H9 (cell line): ENCODE measurements at regions not wholly inside any gene's neighbourhood (a gene's known extent, or its start where the extent isn't known, plus 50 kb on each side); places are given as distances from the start of the nearest gene placed in this dataset.

Experiments
- DNase-seq: peaks from one replicate; pipeline ENCODE4 v3.0.0-alpha.2; 2017
- H2AFZ ChIP-seq: one replicate; pipeline ENCODE4 v1.6.1; 2013; ENCODE audit warnings: mild to moderate bottlenecking, low read length, control low read depth, moderate library complexity
- H2AK5ac ChIP-seq: 2 replicates; pipeline ENCODE4 v1.6.1; 2013; ENCODE audit warnings: low read length, control low read depth, mixed read lengths; ENCODE audit not compliant: insufficient read length
- H2BK120ac ChIP-seq: one replicate; pipeline ENCODE4 v1.6.1; 2013; ENCODE audit warnings: low read depth, mild to moderate bottlenecking, low read length, control low read depth, inconsistent platforms; ENCODE audit not compliant: poor library complexity, severe bottlenecking
- H2BK12ac ChIP-seq: 2 replicates; pipeline ENCODE4 v1.6.1; 2013; ENCODE audit warnings: low read length, control low read depth, mixed read lengths, low read depth; ENCODE audit not compliant: insufficient read length
- H2BK15ac ChIP-seq: 2 replicates; pipeline ENCODE4 v1.6.1; 2013; ENCODE audit warnings: low read depth, low read length, control low read depth
- H2BK20ac ChIP-seq: one replicate; pipeline ENCODE4 v1.6.1; 2013; ENCODE audit warnings: low read depth, mild to moderate bottlenecking, low read length, control low read depth, inconsistent platforms; ENCODE audit not compliant: poor library complexity, severe bottlenecking
- H2BK5ac ChIP-seq: 2 replicates; pipeline ENCODE4 v1.6.1; 2013; ENCODE audit warnings: low read length, control low read depth, mixed read lengths; ENCODE audit not compliant: insufficient read length
- H3K14ac ChIP-seq: 2 replicates; pipeline ENCODE4 v1.6.1; 2013; ENCODE audit warnings: low read length, control low read depth; ENCODE audit not compliant: insufficient read depth
- H3K18ac ChIP-seq: 2 replicates; pipeline ENCODE4 v1.6.1; 2013; ENCODE audit warnings: low read depth, mild to moderate bottlenecking, mixed read lengths, low read length, control low read depth; ENCODE audit not compliant: insufficient read length
- H3K23ac ChIP-seq: 2 replicates; pipeline ENCODE4 v1.6.1; 2013; ENCODE audit warnings: low read length, control low read depth, mixed read lengths, low read depth; ENCODE audit not compliant: insufficient read length
- H3K23me2 ChIP-seq: 2 replicates; pipeline ENCODE4 v1.6.1; 2013; ENCODE audit warnings: low read depth, mild to moderate bottlenecking, mixed read lengths, low read length, control low read depth; ENCODE audit not compliant: insufficient read length, poor library complexity, severe bottlenecking
- H3K27ac ChIP-seq: 2 replicates; pipeline ENCODE4 v1.5.1; 2013; ENCODE audit warnings: low read length, control low read depth, mixed read lengths, low read depth; ENCODE audit not compliant: insufficient read length
- H3K27me3 ChIP-seq: 2 replicates; pipeline ENCODE4 v1.6.1; 2013; ENCODE audit warnings: low read length, control low read depth, inconsistent platforms; ENCODE audit not compliant: insufficient read depth
- H3K4ac ChIP-seq: 2 replicates; pipeline ENCODE4 v1.6.1; 2013; ENCODE audit warnings: low read depth, mild to moderate bottlenecking, control low read depth, inconsistent platforms, low read length, moderate library complexity
- H3K4me1 ChIP-seq: 2 replicates; pipeline ENCODE4 v1.6.1; 2013; ENCODE audit warnings: low read length, control low read depth, inconsistent platforms; ENCODE audit not compliant: insufficient read depth
- H3K4me2 ChIP-seq: 2 replicates; pipeline ENCODE4 v1.6.1; 2013; ENCODE audit warnings: low read length, control low read depth, mixed read lengths; ENCODE audit not compliant: insufficient read length, insufficient read depth
- H3K56ac ChIP-seq: 2 replicates; pipeline ENCODE4 v1.6.1; 2013; ENCODE audit warnings: low read depth, mild to moderate bottlenecking, mixed read lengths, low read length, control low read depth; ENCODE audit not compliant: insufficient read length
- H3K79me1 ChIP-seq: 2 replicates; pipeline ENCODE4 v1.6.1; 2013; ENCODE audit warnings: low read depth, mild to moderate bottlenecking, moderate library complexity, low read length, control low read depth, inconsistent platforms; ENCODE audit not compliant: insufficient read depth, poor library complexity, severe bottlenecking
- H3K79me2 ChIP-seq: 2 replicates; pipeline ENCODE4 v1.6.1; 2013; ENCODE audit warnings: low read length, control low read depth, inconsistent platforms; ENCODE audit not compliant: insufficient read depth
- H3K9ac ChIP-seq: 2 replicates; pipeline ENCODE4 v1.6.1; 2013; ENCODE audit warnings: low read length, control low read depth, mixed read lengths; ENCODE audit not compliant: insufficient read length; ENCODE audit errors: extremely low read depth
- H3K9me3 ChIP-seq: one replicate; pipeline ENCODE4 v1.6.1; 2013; ENCODE audit warnings: low read depth, low read length, inconsistent platforms; ENCODE audit not compliant: control insufficient read depth
- H3T11ph ChIP-seq: one replicate; pipeline ENCODE4 v1.6.1; 2013; ENCODE audit warnings: mild to moderate bottlenecking, low read length, control low read depth, inconsistent platforms
- H4K20me1 ChIP-seq: one replicate; pipeline ENCODE4 v1.6.1; 2013; ENCODE audit not compliant: control insufficient read depth, insufficient read length, insufficient read depth
- H4K5ac ChIP-seq: 2 replicates; pipeline ENCODE4 v1.6.1; 2013; ENCODE audit warnings: low read depth, mild to moderate bottlenecking, mixed read lengths, low read length, control low read depth; ENCODE audit not compliant: insufficient read length
- H4K8ac ChIP-seq: replicated peaks from 2 replicates; pipeline ENCODE4 v1.6.1; 2013; ENCODE audit warnings: low read length, control low read depth, mixed read lengths, low read depth; ENCODE audit not compliant: insufficient read length
- H4K91ac ChIP-seq: 2 replicates; pipeline ENCODE4 v1.6.1; 2013; ENCODE audit warnings: low read depth, mild to moderate bottlenecking, moderate library complexity, mixed read lengths, low read length, control low read depth; ENCODE audit not compliant: insufficient read length
- H3K27ac Mint-ChIP-seq, 3 experiments: 2 replicates in 2 of 3; 3 replicates in 1 of 3; pipeline ENCODE4 v1.8.0; 2020 to 2021; ENCODE audit warnings: mixed read lengths in 3 of 3, mild to moderate bottlenecking in 1 of 3, moderate library complexity in 1 of 3
- H3K27me3 Mint-ChIP-seq: 2 replicates; pipeline ENCODE4 v1.8.0; 2021; ENCODE audit warnings: low read depth, mild to moderate bottlenecking, moderate library complexity, mixed read lengths
- H3K36me3 Mint-ChIP-seq, 3 experiments: 2 replicates in 2 of 3; 3 replicates in 1 of 3; pipeline ENCODE4 v1.8.0; 2020 to 2021; ENCODE audit warnings: low read depth in 3 of 3, mixed read lengths in 3 of 3; ENCODE audit not compliant: insufficient read depth in 1 of 3
- H3K4me1 Mint-ChIP-seq, 2 experiments: 2 replicates each; pipeline ENCODE4 v1.8.0; 2020; ENCODE audit warnings: mixed read lengths in 2 of 2
- H3K4me3 Mint-ChIP-seq, 2 experiments: 2 replicates in 1 of 2; 3 replicates in 1 of 2; pipeline ENCODE4 v1.8.0; 2020 to 2021; ENCODE audit warnings: mild to moderate bottlenecking in 2 of 2, mixed read lengths in 2 of 2, moderate library complexity in 1 of 2
- H3K9me3 Mint-ChIP-seq, 2 experiments: 2 replicates in 1 of 2; 3 replicates in 1 of 2; pipeline ENCODE4 v1.8.0; 2020; ENCODE audit warnings: mild to moderate bottlenecking in 2 of 2, mixed read lengths in 2 of 2, moderate library complexity in 1 of 2
- CTCF ChIP-seq: fragments of 200-600 bp; sonication (generic); conservative IDR thresholded peaks from 3 replicates; pipeline ENCODE4 v1.8.0; 2021; ENCODE audit warnings: antibody characterized with exemption, mild to moderate bottlenecking
- WGBS: extraction: QIAGEN DNeasy Blood & Tissue Kit; methylation state at CpG from one replicate; pipeline ENCODE4 v1.1.7; 2013; ENCODE audit warnings: missing lambda C conversion rate, low lambda C conversion rate, mixed read lengths; ENCODE audit not compliant: insufficient read length; ENCODE audit errors: extremely low coverage; 5-methylcytosine and 5-hydroxymethylcytosine counted together

- no peak overlapping the region for H3K18ac ChIP-seq
- peaks cover 11 to 15% of the 10 kb centered on the region in 2 experiments for H3K4me1 Mint-ChIP-seq
- H3T11ph ChIP-seq = no peak overlapping the region
- no CpG with 5 or more reads among the region's 12 CpGs for WGBS
- H3K4me1 ChIP-seq = 0 out of 2 replicates have a peak, but pooled peaks cover 3% of the 10 kb centered on the region
- no peak overlapping the region for H4K5ac ChIP-seq
- no peak overlapping the region for H4K8ac ChIP-seq
- no peak overlapping the region for H3K14ac ChIP-seq
- H3K9me3 ChIP-seq = no peaks in the 10 kb centered on the region
- no peak overlapping the region for H2BK15ac ChIP-seq
- H3K4me2 ChIP-seq = peak overlapping the region; percentile 9
- no peaks in the 10 kb centered on the region for H4K20me1 ChIP-seq
- no peaks in the 10 kb centered on the region for H3K27me3 ChIP-seq
- peak overlapping the region; percentile 61 to 85 (median 84); a peak in 4 of 7 replicates for H3K27ac Mint-ChIP-seq
- H3K36me3 Mint-ChIP-seq = peaks cover 0 to 5% (median 2%) of the 10 kb centered on the region in 3 experiments; a peak in 2 of 7 replicates
- H3K4me3 Mint-ChIP-seq = no peak overlapping the region
- no peak overlapping the region for H2BK20ac ChIP-seq
- H3K23ac ChIP-seq = no peak overlapping the region
- peak; percentile 41 for DNase-seq
- no peak overlapping the region for H2BK120ac ChIP-seq
- H3K9me3 Mint-ChIP-seq = peaks cover 3 to 7% of the 10 kb centered on the region in 2 experiments; a peak in 3 of 5 replicates
- no peak overlapping the region for H3K27ac ChIP-seq
- H2AK5ac ChIP-seq = no peak overlapping the region
- H3K56ac ChIP-seq = no peak overlapping the region
- no peak overlapping the region for H2BK12ac ChIP-seq
- H4K91ac ChIP-seq = no peak overlapping the region
- no peaks in the 10 kb centered on the region; the same call in 1 of the 2 replicates for H3K27me3 Mint-ChIP-seq
- no peaks in the 10 kb centered on the region for H3K79me1 ChIP-seq
- H2BK5ac ChIP-seq = no peak overlapping the region
- no peak overlapping the region for H2AFZ ChIP-seq
- H3K4ac ChIP-seq = no peak overlapping the region
- TF ChIP-seq CTCF = 0 out of 3 replicates have a peak, but pooled peaks have one; percentile 16
- H3K23me2 ChIP-seq = no peaks in the 10 kb centered on the region
- H3K9ac ChIP-seq = no peak overlapping the region
- H3K79me2 ChIP-seq = no peaks in the 10 kb centered on the region
These were observed 225.4 kb upstream of the ZWINT start for GRCh38 chr10:56586461-56586891.
